ENCODE measurements at regions not wholly inside any gene's neighbourhood (a gene's known extent, or its start where the extent isn't known, plus 50 kb on each side); places are given as distances from the start of the nearest gene placed in this dataset.

GRCh38 chr21:41600556-41600955, 92.6 kb upstream of the TMPRSS2 start:
- TF ChIP-seq POU5F1 (IDR thresholded peaks at IDR 0.05; ENCODE audit: low read depth, low read length) (no peak), CTCF (IDR thresholded peaks at IDR 0.05; ENCODE audit: control extremely low read depth in 1 of 3, insufficient read depth in 1 of 3, low read depth in 1 of 3, low read length in 3 of 3) (no peak), JUND (IDR thresholded peaks at IDR 0.05; ENCODE audit: low read length) (no peak), EZH2 (IDR thresholded peaks at IDR 0.05; ENCODE audit: low read depth, low read length, severe bottlenecking) (no peak), EP300 (IDR thresholded peaks at IDR 0.05; ENCODE audit: borderline replicate concordance in 1 of 2, low read depth in 2 of 2, low read length in 2 of 2) (no peak), CHD7 (IDR thresholded peaks at IDR 0.05; ENCODE audit: insufficient replicate concordance, low read length) (no peak), TAF1 (IDR thresholded peaks at IDR 0.05; ENCODE audit: low read depth, low read length) (no peak), MAFK (IDR thresholded peaks at IDR 0.05; ENCODE audit: low read depth, low read length) (no peak), GTF2F1 (IDR thresholded peaks at IDR 0.05; ENCODE audit: borderline replicate concordance, low read depth, low read length) (no peak), HDAC2 (IDR thresholded peaks at IDR 0.05; ENCODE audit: borderline replicate concordance in 1 of 2, low read depth in 2 of 2, low read length in 2 of 2) (no peak), NRF1 (IDR thresholded peaks at IDR 0.05; ENCODE audit: low read depth, low read length) (no peak)

Measured in H1 (cell line).